ENCODE measurements at regions not wholly inside any gene's neighbourhood (a gene's known extent, or its start where the extent isn't known, plus 50 kb on each side); places are given as distances from the start of the nearest gene placed in this dataset.
"Not testable (repeated sequence)": the region's sequence is repeated elsewhere in the genome, so short reads cannot be mapped to it uniquely, and the experiment has no call there.

- no peak for DNase-seq
Measured at GRCh38 chr1:244294599-244295224, 157.0 kb downstream of the ADSS2 start.

DNA sequence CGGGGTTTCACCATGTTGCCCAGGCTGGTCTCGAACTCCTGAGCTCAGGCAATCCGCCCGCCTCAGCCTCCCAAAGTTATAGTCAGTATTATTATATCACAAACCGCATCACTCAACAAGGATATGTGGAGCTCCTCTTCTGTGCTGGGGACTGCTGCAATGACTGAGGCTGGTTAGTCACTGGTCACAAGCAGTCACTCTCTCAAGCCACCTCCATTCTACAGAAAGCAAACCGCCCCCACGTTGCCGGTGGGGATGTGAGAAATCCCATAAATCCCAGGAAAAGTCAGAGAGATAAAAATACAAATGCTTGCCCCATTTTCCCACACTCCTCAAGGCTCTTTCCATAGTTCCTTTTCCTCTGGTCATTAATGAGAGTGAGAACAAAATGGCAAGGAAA lies 155.7 kb downstream of the ADSS2 start:
- peak in 6 of 58 donors; percentile 8 to 30 (median 13) for DNase-seq

- peak in 10 of 58 donors; percentile 4 to 55 (median 15) for DNase-seq
Measured at GRCh38 chr1:244296447-244296846, 155.3 kb downstream of the ADSS2 start.

GRCh38 chr1:244297087-244297486 lies 154.6 kb downstream of the ADSS2 start:
- DNase-seq: no peak

- DNase-seq: no peak
Measured at GRCh38 chr1:244297616-244298015, 154.1 kb downstream of the ADSS2 start.

- not testable (repeated sequence) for DNase-seq
Measured at GRCh38 chr1:244300029-244300375, 151.7 kb downstream of the ADSS2 start.

DNA sequence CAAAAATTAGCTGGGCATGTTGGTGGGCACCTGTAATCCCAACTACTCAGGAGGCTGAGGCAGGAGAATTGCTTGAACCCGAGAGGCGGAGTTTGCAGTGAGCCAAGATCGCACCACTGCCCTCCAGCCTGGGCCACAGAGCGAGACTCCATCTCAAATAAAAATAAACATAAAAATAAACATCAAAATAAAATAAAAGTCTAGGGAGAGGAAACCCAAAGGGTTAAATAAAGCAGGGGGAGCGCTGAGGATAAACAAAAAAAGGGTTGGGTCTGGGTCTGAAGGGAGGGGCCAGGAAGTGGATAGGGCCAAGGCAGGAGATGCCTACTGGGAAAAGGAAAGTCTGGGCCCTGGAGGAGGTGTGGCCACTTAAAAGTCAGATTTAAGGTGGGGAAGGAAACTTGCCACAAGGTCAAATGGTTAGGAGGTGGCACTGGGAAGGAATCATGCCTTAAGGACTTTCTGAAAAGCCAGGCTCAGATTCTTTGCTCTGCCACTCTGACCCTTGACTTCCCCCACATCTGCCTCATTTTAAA lies 150.0 kb downstream of the ADSS2 start:
- DNase-seq: no peak

- DNase-seq: no peak
Measured at GRCh38 chr1:244302876-244303609, 148.7 kb downstream of the ADSS2 start.

GRCh38 chr1:244303610-244303969 lies 148.1 kb downstream of the ADSS2 start:
- no peak for DNase-seq

- no peak for DNase-seq
Measured at GRCh38 chr1:244304156-244304555, 147.6 kb downstream of the ADSS2 start.

DNA sequence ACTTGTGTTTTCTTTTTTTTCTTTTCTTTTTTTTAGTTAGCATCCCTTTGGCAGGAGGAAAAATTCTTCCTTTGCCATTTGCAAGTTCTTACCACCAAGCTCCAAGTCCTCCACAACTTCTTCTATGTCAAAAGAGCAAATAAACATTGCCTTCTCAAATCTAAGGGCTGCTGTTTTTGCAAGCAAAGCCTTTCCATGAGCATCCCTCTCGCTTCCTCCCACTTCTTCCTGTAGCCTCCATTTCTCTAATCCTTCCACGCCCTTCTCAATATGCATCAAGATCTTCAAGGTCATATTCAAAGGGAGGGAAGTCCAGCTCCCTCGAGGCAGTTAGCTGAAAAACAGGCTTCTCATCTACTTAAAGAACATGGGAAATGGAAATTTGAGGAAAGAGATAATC lies 147.1 kb downstream of the ADSS2 start:
- DNase-seq: no peak

DNA sequence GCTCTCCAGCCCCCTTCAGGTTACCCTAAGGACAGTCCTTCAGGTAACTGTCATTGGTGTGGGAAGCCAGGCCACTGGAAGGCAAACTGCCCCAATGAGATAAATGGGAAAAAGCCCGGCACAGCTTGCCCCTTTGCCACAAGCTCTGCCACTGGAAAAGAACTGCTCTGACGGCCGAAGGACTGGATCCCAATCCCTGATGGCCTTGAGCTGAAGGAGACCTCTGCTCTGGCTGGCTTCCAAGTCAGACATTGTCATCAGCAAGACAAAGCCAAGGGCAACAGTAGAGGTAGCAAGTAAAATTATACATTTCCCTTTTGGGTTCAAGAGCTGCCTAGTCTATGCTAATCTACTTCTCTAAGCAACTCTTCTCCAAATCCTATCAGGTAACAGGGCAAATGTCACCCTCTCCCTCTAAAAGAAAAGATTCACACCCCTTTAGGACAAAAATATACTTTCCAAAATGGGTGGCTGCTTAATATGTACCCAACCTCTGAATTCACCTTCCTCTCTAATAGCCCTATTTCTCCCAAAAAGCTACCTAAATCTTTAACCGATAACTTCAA lies 145.8 kb downstream of the ADSS2 start:
- DNase-seq: no peak

- DNase-seq: no peak
Measured at GRCh38 chr1:244306544-244306943, 145.2 kb downstream of the ADSS2 start.

DNA sequence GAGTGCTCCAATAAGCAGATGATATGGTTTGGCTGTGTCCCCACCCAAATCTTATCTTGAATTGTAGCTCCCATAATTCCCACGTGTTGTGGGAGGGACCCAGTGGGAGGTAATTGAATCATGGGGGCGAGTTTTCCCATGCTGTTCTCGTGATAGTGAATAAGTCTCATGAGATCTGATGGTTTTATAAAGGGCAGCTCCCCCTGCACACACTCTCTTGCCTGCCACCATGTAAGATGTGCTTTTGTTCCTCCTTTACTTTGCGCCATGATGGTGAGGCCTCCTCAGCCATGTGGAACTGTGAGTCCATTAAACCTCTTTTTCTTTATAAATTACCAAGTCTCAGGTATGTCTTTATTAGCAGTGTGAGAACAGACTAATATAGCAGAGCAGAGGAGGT lies 142.5 kb downstream of the ADSS2 start:
- DNase-seq: not testable (repeated sequence)

DNA sequence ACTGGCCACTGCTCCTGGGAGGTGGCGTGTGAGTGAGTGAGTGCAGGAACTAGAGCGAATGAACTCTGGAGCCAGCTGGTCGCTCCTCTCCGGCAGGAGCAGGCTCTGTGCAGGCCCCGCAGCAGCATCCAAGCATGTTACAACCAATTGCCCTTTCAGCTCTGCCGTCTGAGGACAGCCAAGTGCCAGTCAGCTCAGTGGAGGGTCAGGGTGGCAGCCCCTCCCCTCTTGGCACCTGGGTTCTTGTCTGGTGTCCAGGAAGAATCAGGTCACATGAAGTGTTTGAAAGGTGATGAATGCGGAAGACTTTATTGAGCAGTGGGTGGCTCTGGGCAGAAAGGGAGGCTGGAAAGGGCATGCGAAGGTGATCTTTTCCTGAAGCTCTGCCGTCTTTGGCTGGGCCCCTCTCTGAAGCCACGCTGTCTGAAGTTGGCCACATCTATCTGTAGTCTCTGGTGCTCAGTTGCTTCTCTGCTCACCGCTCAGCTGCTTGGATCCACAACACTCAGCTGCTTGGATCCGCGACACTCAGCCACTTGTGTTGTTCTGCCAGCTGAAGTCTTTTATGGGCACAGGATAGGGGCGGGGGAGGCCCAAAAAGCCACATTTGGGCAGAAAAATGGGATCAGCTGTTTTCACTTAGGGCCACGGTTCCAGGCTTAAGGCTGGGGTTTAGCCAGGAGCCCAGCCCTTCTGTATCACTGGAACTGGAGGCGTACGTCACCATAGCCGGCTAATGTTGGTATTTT lies 139.8 kb downstream of the ADSS2 start:
- peak in 4 of 58 donors; percentile 6 to 55 (median 10) for DNase-seq

DNA sequence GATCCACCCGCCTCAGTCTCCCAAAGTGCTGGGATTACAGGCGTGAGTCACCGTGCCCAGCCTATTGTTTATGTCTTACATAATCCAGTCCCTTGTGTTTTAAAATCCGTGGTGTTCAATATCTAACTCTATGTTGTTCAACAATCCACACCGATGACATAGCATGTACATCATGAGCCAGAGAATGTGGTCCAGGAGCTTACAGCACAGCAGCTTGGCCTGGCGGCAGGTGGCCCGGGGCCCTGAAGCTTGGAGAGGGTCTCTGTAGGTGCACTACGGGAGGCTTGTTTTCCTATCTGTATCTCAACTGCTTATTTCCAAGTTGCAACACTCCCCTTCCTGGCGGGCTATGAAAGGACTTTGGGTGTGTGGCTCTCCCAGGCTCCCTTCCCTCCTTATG lies 138.4 kb downstream of the ADSS2 start:
- no peak for DNase-seq

GRCh38 chr1:244314921-244315559 lies 136.7 kb downstream of the ADSS2 start:
- DNase-seq: no peak

DNA sequence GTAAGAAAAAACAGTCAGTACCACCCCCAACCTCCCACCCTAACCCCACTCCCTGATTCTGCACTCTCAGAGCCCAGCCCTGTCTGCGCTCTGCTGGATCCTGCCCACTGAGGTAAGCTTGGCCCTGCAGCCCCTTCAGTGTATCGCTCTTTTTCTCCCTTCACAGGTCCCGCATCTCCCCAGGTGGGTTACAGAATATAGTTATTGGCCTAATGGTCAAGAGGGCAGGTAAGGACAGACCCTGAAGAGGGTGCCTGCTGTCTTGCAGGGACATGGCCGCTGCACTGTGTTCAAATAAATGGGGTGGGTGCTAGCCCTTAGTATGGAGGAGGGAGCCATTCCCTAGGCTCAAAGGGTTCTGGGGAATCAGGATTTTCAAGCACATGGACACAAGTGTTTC lies 135.7 kb downstream of the ADSS2 start:
- no peak for DNase-seq

DNA sequence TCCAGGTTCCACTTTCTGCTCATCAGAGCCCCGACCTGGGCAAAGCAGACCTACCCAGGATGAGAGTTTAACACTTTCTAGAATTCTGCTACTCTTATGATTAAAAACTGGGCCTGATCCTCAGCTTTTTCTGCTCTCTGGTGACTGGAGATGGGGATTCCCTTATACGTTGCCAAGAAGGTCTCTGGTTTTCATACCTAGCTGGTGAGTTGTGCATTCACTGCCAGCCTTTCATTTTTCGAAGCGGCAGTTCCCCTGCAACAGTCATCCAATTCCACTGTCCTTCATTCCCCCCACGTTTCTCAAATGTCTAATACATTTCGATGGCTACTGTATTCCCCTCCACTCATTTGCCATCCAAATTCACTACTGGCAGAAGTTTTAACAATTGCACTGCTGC lies 135.3 kb downstream of the ADSS2 start:
- DNase-seq: no peak

DNA sequence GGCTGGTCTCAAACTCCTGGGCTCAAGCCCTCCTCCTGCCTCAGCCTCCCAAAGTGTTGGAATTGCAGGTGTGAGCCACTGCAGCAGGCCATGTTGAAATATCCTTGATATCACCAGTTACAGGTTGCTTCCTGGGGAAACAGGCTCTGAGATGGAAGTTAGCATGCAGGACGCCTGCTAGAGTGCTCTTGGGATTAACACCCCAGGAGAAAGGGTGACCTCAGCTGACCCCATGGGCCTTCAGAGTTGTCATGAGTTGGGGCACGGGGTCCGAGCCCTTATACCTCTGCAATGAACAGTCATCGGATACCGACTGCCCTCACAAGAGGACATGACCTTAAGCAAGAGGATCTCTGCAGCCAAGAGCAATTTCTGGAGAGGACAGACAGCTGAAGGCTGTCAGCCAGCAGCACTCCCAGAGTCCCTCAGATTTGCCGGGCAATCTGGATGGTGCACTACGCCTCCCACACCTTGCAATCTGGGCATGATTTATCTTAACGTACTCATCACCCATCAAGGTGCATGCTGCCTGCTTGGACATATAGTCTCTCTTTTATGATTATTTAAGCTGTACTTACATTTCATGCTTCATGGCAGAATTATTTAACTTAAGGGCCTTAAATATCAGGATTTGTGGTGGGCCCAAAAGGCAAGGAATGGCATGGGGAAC lies 134.6 kb downstream of the ADSS2 start:
- no peak for DNase-seq

DNA sequence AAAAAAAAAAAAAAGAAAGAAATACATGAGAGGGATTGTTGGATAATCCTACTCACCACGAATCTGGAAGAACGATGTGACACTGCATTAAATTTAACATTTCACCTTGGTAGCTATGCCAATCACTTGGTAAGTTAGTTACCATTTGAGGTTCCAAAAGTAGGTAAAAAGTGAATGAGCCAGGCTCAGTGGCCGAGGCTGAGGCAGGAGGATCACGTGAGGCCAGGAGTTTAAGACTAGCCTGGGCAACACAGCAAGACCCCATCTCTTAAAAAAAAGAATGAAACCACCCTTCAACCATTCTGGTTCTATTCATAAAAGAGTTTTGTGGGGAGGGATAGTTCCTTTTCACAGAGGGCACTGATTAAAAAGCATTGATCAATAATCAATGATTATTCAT lies 133.6 kb downstream of the ADSS2 start:
- DNase-seq: no peak

Data from anterior cingulate cortex (tissue), 58 donors.